ENCODE measurements at regions not wholly inside any gene's neighbourhood (a gene's known extent, or its start where the extent isn't known, plus 50 kb on each side); places are given as distances from the start of the nearest gene placed in this dataset.
A peak's percentile ranks its signal among the peaks of the same experiment; 100 is the strongest.

GRCh38 chr2:216808805-216809425 is 50.9 kb downstream of the TNP1 start:
- DNase-seq = no peak

- no peak for DNase-seq
Observed at GRCh38 chr2:216807857-216808272, 52.0 kb downstream of the TNP1 start.

GRCh38 chr2:216804357-216805350 is 55.2 kb downstream of the TNP1 start:
- no peak for DNase-seq

GRCh38 chr2:216803791-216804190 is 56.1 kb downstream of the TNP1 start:
- no peak for DNase-seq

DNA sequence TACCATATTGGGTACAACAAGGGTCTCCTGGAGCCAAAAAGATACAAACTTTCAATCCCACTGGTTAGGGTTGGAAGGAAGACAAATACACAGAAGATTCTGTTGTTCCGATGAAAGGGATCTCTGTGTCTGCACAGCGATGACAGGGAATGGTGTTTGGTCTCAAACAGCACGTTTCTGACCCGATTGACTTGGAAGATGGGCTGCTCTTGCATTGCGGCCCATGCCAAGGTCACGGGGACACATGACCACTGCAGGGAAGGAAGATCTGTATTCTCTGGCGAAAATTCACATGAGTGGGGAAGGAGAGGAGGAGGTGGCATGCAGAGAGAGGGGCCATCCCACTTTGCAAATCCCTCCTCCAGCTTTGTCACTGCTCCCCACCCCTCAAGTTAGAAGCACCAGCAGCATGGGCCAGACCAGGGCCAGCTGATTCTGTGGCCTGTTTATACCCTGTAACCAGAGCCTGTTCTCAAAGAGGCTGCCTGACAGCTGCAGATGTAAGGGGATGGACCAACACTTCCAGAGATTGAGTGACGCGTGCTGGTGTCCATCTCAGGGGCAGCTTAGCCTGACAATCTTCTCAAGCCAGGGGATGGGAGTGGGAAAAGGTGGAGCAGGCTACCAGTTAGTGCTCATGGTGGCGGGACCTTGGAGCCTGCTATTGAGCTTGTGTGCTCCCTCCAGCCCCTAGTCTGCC is 57.2 kb downstream of the TNP1 start:
- no peak for DNase-seq

DNA sequence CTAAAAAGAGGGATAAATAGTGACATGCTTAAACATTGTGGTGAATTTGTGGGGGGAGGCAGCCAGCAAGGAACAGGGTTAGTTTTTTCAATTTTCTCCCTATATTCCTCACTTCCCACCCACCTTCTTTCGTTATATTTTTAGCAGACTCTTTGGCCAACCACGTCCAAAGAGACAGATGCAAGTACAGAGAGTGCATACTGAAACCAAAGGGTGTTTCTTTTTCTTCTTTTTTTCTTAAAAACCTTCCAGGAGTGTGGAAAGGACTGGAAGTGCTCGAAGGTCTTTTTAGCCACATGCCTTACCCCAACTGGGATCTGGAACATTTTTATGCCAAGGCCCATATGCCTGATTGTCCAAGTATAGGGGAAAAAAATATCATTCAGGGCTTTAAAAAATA is 59.0 kb downstream of the TNP1 start:
- no peak for DNase-seq

- DNase-seq = no peak
Observed at GRCh38 chr2:216799873-216800431, 59.9 kb downstream of the TNP1 start.

DNA sequence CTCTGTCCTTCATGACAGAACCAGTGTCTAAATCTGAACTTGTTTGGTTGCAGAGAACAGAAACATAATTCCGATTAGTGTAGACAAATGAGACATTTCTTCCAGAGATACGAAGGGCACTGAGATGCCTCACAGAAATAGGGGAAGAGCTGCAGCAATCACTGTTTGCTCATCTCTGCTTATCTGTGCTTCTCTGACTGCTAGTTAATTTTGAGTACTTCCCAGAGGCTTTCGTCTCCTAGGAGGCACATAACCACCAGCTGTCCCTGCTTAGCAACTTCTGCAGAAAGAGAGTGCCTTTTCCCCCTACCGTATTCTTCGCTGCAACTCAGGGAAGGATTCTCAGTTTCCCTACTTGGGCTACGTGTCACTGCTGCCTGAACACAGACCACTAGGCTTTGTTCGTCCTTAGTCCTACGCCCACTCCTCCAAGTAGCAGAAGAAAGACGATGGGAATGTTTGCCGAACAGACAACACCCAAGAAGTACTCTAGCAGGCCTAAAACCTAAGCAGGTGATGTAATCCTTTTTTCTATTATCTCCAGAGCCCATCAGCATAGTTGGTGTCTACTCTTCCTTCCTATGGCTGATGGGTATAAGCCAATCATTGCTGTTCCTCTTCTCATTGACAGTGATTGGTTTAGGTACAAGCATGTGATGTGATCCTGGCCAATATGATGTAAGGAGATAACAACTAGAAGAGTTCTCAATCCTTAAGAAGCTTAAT is 63.6 kb downstream of the TNP1 start:
- no peak for DNase-seq

DNA sequence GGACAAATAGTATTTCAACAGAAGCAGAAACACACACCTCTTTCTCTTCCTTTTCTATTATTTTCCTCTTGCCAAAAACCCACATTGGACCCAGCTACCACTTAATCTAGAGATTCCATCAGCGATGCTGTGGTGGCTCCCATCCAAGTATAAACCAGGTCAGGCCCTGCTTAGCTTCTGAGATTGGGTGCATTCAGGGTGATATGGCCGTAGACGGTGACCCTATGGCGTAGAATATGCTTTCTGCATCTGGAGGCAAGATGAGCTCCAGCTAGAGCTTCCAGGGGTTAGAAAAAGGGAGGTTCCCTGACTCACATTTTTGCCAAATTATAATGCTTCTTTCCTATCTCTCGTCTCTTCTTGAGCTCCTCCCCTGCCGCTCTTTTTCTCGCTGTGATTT is 66.5 kb downstream of the TNP1 start:
- DNase-seq = no peak

- no peak for DNase-seq
Observed at GRCh38 chr2:216792222-216793021, 67.4 kb downstream of the TNP1 start.

DNA sequence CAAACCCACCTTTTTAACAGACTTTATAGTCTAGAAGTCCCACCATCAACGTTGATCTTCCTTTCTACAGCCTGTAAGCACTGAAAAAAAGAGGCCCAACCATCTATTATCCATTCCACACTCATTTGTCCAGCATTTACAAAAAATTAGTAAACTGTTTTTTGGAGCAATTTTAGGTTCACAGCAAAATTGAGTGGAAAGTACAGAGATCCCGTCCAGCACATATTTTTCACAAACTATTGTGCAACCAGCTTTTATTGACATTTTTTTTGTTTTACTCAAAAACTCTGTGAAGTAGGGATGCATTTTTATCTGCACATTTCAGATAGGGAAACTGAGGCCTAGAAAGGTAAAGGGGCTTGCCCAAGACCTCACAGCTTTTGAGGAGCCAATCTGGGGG is 68.6 kb downstream of the TNP1 start:
- no peak for DNase-seq

- no peak for DNase-seq
Observed at GRCh38 chr2:216789081-216789480, 70.8 kb downstream of the TNP1 start.

- DNase-seq = no peak
Observed at GRCh38 chr2:216787851-216788540, 71.9 kb downstream of the TNP1 start.

DNA sequence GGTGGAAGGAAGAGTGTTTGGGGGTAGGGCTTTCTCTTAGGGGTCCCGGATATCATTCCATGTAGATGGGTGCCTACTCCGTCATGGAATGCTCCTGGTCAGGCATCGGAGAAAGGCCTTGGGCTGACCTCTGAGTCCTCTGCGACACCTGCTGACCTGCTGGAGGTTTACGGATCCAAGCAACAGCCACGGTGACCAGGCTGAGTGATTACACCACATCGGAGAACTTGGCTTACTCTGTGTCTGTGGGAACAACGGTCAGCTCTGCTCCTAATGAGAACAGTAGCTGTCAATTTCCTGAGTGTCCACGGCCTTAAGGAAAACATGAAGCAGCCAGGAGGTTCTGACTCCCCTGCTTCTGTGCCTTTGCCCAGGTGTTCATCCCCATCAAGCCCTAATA is 73.2 kb downstream of the TNP1 start:
- no peak for DNase-seq

DNA sequence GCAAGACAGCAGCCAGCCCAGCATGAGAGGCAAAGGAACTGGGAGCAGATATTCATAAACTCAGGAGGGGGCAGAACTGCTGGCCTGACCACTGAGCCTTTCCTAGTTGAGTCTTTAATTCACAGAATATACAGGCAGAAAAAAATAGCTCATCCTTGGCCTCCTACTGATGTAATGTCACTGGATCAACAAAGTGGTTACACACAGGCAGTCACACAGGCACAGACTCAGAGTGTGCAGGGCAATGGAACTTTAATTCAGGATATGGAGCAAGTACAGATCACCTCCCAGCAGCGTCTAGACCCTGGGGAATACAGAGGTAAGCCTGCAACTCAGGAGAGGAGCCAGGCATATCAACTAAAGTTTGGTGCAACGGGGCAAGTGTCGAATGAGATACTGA is 75.4 kb downstream of the TNP1 start:
- no peak for DNase-seq

DNA sequence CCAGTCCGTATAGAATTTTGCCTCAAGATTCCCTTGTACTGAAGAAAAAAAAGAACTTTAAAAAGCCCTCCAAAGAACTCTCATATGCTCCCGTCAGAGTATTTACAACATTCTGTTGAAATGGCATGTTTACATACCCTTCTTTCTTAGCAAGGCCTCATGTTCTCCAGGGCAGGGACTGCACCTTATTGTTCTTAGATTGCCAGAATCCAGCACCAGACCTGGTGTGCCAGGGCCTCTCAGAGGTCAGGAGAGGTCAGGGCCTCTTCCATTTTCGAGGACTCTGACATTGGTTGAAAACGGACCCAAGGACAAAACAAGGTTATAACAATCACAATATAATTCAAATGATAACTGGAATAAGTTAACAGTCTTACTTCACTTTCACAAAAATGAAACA is 78.2 kb downstream of the TNP1 start:
- DNase-seq = no peak

- no peak for DNase-seq
Observed at GRCh38 chr2:216780843-216781242, 79.0 kb downstream of the TNP1 start.

DNA sequence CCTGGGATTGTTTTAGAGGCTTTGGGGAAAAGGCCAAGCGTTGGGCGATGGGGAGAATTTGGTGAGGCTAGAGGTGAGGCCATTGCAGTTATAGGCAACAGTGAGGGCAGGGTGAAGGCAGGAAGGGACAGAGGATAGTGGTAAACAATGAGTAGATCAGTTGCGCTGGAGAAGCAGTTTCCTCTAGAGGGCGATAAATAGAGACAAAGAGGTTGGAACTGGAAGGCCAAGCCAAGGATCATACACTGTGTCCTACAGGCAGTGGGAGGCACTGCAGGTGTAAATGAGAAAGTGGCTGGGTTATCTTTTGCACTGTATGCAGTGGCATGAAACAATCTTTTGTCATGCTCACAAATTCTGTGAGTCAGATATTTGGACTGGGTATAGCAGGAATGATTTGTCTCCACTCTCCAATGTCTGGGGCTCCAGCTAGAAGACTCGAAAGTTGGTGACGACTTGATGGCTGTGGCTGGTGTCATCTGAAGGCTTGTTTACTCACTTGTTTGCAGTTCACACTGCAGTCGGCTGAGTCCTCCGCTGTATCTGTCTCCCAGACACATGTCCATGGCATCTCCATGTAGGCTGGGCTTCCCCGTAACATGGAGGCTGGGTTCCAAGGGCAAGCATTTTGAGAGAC is 82.1 kb downstream of the TNP1 start:
- DNase-seq = peak; percentile 72

- no peak for DNase-seq
Observed at GRCh38 chr2:216776066-216776850, 80.9 kb upstream of the IGFBP5 start.

GRCh38 chr2:216775043-216775453 is 79.7 kb upstream of the IGFBP5 start:
- DNase-seq = no peak

Data from activated CD4-positive, alpha-beta T cell treated with anti-CD3 and anti-CD28 coated beads, Interleukin-2, Interleukin-6, amounts not matched to agents 100 ng/mL and 50 ng/mL, durations not matched to agents 16 hours and 8 hours (primary cell).